GM19468 (cell line): ENCODE measurements at regions not wholly inside any gene's neighbourhood (a gene's known extent, or its start where the extent isn't known, plus 50 kb on each side); places are given as distances from the start of the nearest gene placed in this dataset.

Experiments used
- ATAC-seq: cut with Tn5 transposase; IDR thresholded peaks from one replicate; pipeline ENCODE4 v1.9.1; 2021; ENCODE audit warnings: mild to moderate bottlenecking, moderate library complexity, moderate number of reproducible peaks; ENCODE audit not compliant: unreplicated experiment; ENCODE audit errors: extremely low read depth

GRCh38 chr2:128433911-128434550, 115.4 kb upstream of the HS6ST1 start:
- ATAC-seq, result no peak

GRCh38 chr2:128435576-128436478, 117.2 kb upstream of the HS6ST1 start:
- ATAC-seq, result no peak

GRCh38 chr2:128436479-128437203, 118.0 kb upstream of the HS6ST1 start:
- ATAC-seq, result no peak

- ATAC-seq, result no peak
Observed at GRCh38 chr2:128437204-128437565, 118.5 kb upstream of the HS6ST1 start.

GRCh38 chr2:128438091-128438490, 119.4 kb upstream of the HS6ST1 start:
- ATAC-seq, result no peak

- ATAC-seq, result no peak
Observed at GRCh38 chr2:128438586-128438985, 119.9 kb upstream of the HS6ST1 start.

GRCh38 chr2:128439031-128439790, 120.5 kb upstream of the HS6ST1 start:
- no peak for ATAC-seq

GRCh38 chr2:128439791-128440665, 121.4 kb upstream of the HS6ST1 start:
- ATAC-seq, result no peak

- no peak for ATAC-seq
Observed at GRCh38 chr2:128440666-128441340, 122.1 kb upstream of the HS6ST1 start.

- no peak for ATAC-seq
Observed at GRCh38 chr2:128441341-128442052, 122.8 kb upstream of the HS6ST1 start.

- no peak for ATAC-seq
Observed at GRCh38 chr2:128442053-128442751, 123.5 kb upstream of the HS6ST1 start.

- no peak for ATAC-seq
Observed at GRCh38 chr2:128442891-128443302, 124.2 kb upstream of the HS6ST1 start.

GRCh38 chr2:128444121-128444771, 125.6 kb upstream of the HS6ST1 start:
- ATAC-seq, result no peak

GRCh38 chr2:128444816-128445522, 126.3 kb upstream of the HS6ST1 start:
- ATAC-seq, result no peak

- no peak for ATAC-seq
Observed at GRCh38 chr2:128445523-128445900, 126.8 kb upstream of the HS6ST1 start.

- ATAC-seq, result no peak
Observed at GRCh38 chr2:128446049-128446873, 127.6 kb upstream of the HS6ST1 start.
